ENCODE measurements at regions not wholly inside any gene's neighbourhood (a gene's known extent, or its start where the extent isn't known, plus 50 kb on each side); places are given as distances from the start of the nearest gene placed in this dataset.
"Not testable (repeated sequence)": the region's sequence is repeated elsewhere in the genome, so short reads cannot be mapped to it uniquely, and the experiment has no call there.

- Mint-ChIP-seq H3K27ac (ENCODE audit: low read depth, unreplicated experiment) (no peak overlapping the region), H3K4me3 (ENCODE audit: unreplicated experiment) (no peak overlapping the region), H3K9me3 (ENCODE audit: unreplicated experiment) (no peaks in the 10 kb centered on the region), H3K36me3 (ENCODE audit: insufficient read depth, unreplicated experiment) (no peaks in the 10 kb centered on the region), H3K27me3 (ENCODE audit: insufficient read depth, unreplicated experiment) (peaks cover 54% of the 10 kb centered on the region), H3K4me1 (ENCODE audit: insufficient read depth, unreplicated experiment) (no peaks in the 10 kb centered on the region)
- CTCF ChIA-PET: no interaction called here
- no peak for DNase-seq (ENCODE audit: unreplicated experiment)
- intact Hi-C loops (cut with micrococcal nuclease): no loop called here
- POLR2A ChIA-PET: no interaction called here
- TF ChIP-seq CTCF (IDR thresholded peaks at IDR 0.05; ENCODE audit: unreplicated experiment): no peak
- no TSS peak for BruUV-seq (replicated peaks)
Observed at GRCh38 chr17:20728181-20728580, 148.7 kb downstream of the CDRT15L2 start.

GRCh38 chr17:20731131-20731530 lies 151.6 kb downstream of the CDRT15L2 start:
- H3K4me1 Mint-ChIP-seq (ENCODE audit: insufficient read depth, unreplicated experiment); H3K9me3 Mint-ChIP-seq (ENCODE audit: unreplicated experiment); CTCF ChIA-PET; intact Hi-C loops (cut with micrococcal nuclease); BruUV-seq (replicated peaks); H3K4me3 Mint-ChIP-seq (ENCODE audit: unreplicated experiment); H3K27ac Mint-ChIP-seq (ENCODE audit: low read depth, unreplicated experiment); H3K36me3 Mint-ChIP-seq (ENCODE audit: insufficient read depth, unreplicated experiment); POLR2A ChIA-PET: not testable (repeated sequence)
- peaks cover 43% of the 10 kb centered on the region for H3K27me3 Mint-ChIP-seq (ENCODE audit: insufficient read depth, unreplicated experiment)
- peak; percentile 5 for DNase-seq (ENCODE audit: unreplicated experiment)

GRCh38 chr17:20733923-20734322 lies 154.4 kb downstream of the CDRT15L2 start:
- intact Hi-C loops (cut with micrococcal nuclease): no loop called here
- BruUV-seq (replicated peaks): no TSS peak
- H3K4me3 Mint-ChIP-seq (ENCODE audit: unreplicated experiment): no peak overlapping the region

GRCh38 chr17:20735796-20736195 lies 156.3 kb downstream of the CDRT15L2 start:
- ChIA-PET CTCF (no interaction called here), POLR2A (no interaction called here)
- Mint-ChIP-seq H3K27me3 (ENCODE audit: insufficient read depth, unreplicated experiment) (peaks cover 42% of the 10 kb centered on the region), H3K9me3 (ENCODE audit: unreplicated experiment) (no peaks in the 10 kb centered on the region), H3K4me1 (ENCODE audit: insufficient read depth, unreplicated experiment) (no peaks in the 10 kb centered on the region), H3K36me3 (ENCODE audit: insufficient read depth, unreplicated experiment) (no peaks in the 10 kb centered on the region), H3K4me3 (ENCODE audit: unreplicated experiment) (no peak overlapping the region), H3K27ac (ENCODE audit: low read depth, unreplicated experiment) (no peak overlapping the region)
- no TSS peak for BruUV-seq (replicated peaks)
- intact Hi-C loops (cut with micrococcal nuclease): no loop called here
- DNase-seq (ENCODE audit: unreplicated experiment): no peak
- no peak for TF ChIP-seq CTCF (IDR thresholded peaks at IDR 0.05; ENCODE audit: unreplicated experiment)

More at GRCh38 chr17:20733923-20734322, 154.4 kb downstream of the CDRT15L2 start:
- no peaks in the 10 kb centered on the region for H3K4me1 Mint-ChIP-seq (ENCODE audit: insufficient read depth, unreplicated experiment)
- H3K36me3 Mint-ChIP-seq (ENCODE audit: insufficient read depth, unreplicated experiment): no peaks in the 10 kb centered on the region
- no peak for TF ChIP-seq CTCF (IDR thresholded peaks at IDR 0.05; ENCODE audit: unreplicated experiment)
- H3K9me3 Mint-ChIP-seq (ENCODE audit: unreplicated experiment): no peaks in the 10 kb centered on the region
- H3K27ac Mint-ChIP-seq (ENCODE audit: low read depth, unreplicated experiment): no peak overlapping the region
- H3K27me3 Mint-ChIP-seq (ENCODE audit: insufficient read depth, unreplicated experiment): peaks cover 43% of the 10 kb centered on the region
- CTCF ChIA-PET: no interaction called here
- POLR2A ChIA-PET: no interaction called here
- DNase-seq (ENCODE audit: unreplicated experiment): no peak

- POLR2A ChIA-PET; BruUV-seq (replicated peaks); CTCF ChIA-PET; H3K9me3 Mint-ChIP-seq (ENCODE audit: unreplicated experiment); H3K4me1 Mint-ChIP-seq (ENCODE audit: insufficient read depth, unreplicated experiment); H3K27ac Mint-ChIP-seq (ENCODE audit: low read depth, unreplicated experiment); intact Hi-C loops (cut with micrococcal nuclease); H3K4me3 Mint-ChIP-seq (ENCODE audit: unreplicated experiment); H3K36me3 Mint-ChIP-seq (ENCODE audit: insufficient read depth, unreplicated experiment); DNase-seq (ENCODE audit: unreplicated experiment): not testable (repeated sequence)
- H3K27me3 Mint-ChIP-seq (ENCODE audit: insufficient read depth, unreplicated experiment): peaks cover 58% of the 10 kb centered on the region
Observed at GRCh38 chr17:20737636-20738035, 158.1 kb downstream of the CDRT15L2 start.
